A673 (cell line): ENCODE measurements at regions not wholly inside any gene's neighbourhood (a gene's known extent, or its start where the extent isn't known, plus 50 kb on each side); places are given as distances from the start of the nearest gene placed in this dataset.

Source experiments
- CTCF ChIP-seq: fragments of 300-800, 200-600 bp; sonication (generic); conservative IDR thresholded peaks from 2 replicates; pipeline ENCODE4 v1.5.1; 2017; ENCODE audit warnings: low read depth, mild to moderate bottlenecking, antibody characterized with exemption, low read length, moderate library complexity, mixed read lengths
- EZH2 ChIP-seq: fragments of 200-600 bp; sonication (generic); IDR thresholded peaks from 2 replicates; pipeline ENCODE4 v1.6.1; 2017; ENCODE audit warnings: borderline replicate concordance, low read depth, mild to moderate bottlenecking, mixed read lengths, antibody characterized with exemption, low read length; ENCODE audit not compliant: poor library complexity, severe bottlenecking

GRCh38 chr14:85471156-85471555 is 58.8 kb upstream of the FLRT2 start:
- TF ChIP-seq CTCF, result no peak
- TF ChIP-seq EZH2, result no peak
